GM06990 (cell line): ENCODE measurements at regions not wholly inside any gene's neighbourhood (a gene's known extent, or its start where the extent isn't known, plus 50 kb on each side); places are given as distances from the start of the nearest gene placed in this dataset.

Experiments used
- DNase-seq: peaks from one replicate; pipeline ENCODE4 v3.0.0-alpha.2; 2011; ENCODE audit not compliant: insufficient read length; ENCODE audit errors: extremely low read depth
- H3K27me3 ChIP-seq: replicated peaks from 2 replicates; pipeline ENCODE4 v1.6.0; 2011; ENCODE audit warnings: low read length; ENCODE audit not compliant: control insufficient read depth, insufficient read depth
- H3K36me3 ChIP-seq: 2 replicates; pipeline ENCODE4 v1.5.1; 2011; ENCODE audit warnings: low read length; ENCODE audit not compliant: control insufficient read depth, insufficient read depth
- H3K4me3 ChIP-seq: replicated peaks from 2 replicates; pipeline ENCODE4 v1.5.1; 2011; ENCODE audit warnings: low read depth, mild to moderate bottlenecking, control low read depth, low read length
- TF ChIP-seq, protein P1 (sequence below): IDR thresholded peaks from 2 replicates; pipeline ENCODE4 v1.5.1; 2011; ENCODE audit warnings: low read length, control low read depth, mild to moderate bottlenecking, inconsistent platforms; ENCODE audit not compliant: insufficient read depth, poor library complexity, severe bottlenecking

DNA sequence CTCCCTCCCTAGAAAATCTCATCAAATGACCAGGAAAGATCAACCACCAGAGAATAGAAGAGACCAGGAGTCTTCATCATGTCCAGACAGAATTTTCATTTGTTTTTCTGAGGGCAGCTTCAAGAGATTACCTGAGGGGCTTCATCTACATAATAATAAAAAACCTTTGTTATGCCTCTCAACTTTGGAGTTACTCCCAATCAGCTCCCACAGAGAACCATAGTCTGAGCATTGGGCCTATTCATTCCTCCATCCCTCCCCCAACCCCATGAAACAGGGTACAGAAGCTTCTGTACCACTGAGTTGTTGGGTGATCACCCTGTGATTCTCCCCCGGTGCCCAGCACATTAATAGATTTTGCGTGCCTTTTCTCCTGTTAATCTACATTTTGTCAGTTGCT is 53.3 kb upstream of the PRRC2C start:
- Histone ChIP-seq H3K27me3 (no peaks in the 10 kb centered on the region), H3K4me3 (no peak overlapping the region), H3K36me3 (no peaks in the 10 kb centered on the region)
- TF ChIP-seq, protein P1, sequence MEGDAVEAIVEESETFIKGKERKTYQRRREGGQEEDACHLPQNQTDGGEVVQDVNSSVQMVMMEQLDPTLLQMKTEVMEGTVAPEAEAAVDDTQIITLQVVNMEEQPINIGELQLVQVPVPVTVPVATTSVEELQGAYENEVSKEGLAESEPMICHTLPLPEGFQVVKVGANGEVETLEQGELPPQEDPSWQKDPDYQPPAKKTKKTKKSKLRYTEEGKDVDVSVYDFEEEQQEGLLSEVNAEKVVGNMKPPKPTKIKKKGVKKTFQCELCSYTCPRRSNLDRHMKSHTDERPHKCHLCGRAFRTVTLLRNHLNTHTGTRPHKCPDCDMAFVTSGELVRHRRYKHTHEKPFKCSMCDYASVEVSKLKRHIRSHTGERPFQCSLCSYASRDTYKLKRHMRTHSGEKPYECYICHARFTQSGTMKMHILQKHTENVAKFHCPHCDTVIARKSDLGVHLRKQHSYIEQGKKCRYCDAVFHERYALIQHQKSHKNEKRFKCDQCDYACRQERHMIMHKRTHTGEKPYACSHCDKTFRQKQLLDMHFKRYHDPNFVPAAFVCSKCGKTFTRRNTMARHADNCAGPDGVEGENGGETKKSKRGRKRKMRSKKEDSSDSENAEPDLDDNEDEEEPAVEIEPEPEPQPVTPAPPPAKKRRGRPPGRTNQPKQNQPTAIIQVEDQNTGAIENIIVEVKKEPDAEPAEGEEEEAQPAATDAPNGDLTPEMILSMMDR: no peak
- no peak for DNase-seq

DNA sequence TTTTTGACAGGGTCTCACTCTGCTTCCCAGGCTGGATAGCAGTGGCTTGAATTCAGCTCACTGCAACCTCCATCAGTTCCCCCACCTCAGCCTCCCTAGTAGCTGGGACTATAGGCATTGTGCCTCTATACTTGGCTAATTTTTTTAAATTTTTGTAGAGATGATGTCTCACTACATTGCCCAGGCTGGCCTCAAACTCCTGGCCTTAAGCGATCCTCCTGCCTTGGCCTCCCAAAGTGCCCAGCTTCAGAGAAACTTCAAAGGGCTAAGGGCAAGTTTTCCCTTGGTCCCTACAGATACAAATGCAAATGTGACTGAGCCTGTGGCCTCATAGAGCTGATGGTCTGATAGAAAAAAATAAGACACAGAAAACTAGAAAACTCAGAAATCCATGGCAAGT is 52.9 kb upstream of the PRRC2C start:
- TF ChIP-seq, protein P1: no peak
- H3K4me3 ChIP-seq: no peak overlapping the region
- no peak for DNase-seq

DNA sequence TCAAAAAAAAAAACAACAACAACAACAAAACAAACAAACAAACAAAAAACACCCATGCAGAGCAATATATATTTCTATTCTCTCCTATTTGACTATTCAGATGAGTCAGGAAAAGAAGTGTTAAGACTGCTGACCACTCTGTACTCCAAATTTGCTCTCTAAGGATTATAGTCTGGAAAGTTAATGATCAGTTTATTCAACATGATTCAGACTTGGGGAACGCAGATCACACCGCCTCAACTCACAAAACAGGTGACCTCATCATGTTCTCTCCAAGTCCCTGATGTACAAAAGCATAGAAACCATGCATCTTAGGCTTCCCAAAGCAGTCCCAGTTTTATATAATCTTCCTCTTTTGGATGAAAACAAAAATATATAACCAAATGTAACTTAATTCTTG is 51.9 kb upstream of the PRRC2C start:
- Histone ChIP-seq H3K4me3 (no peak overlapping the region), H3K27me3 (no peaks in the 10 kb centered on the region), H3K36me3 (no peaks in the 10 kb centered on the region)
- no peak for DNase-seq
- TF ChIP-seq, protein P1: no peak

More for the DNA sequence above, 52.9 kb upstream of the PRRC2C start:
- Histone ChIP-seq H3K27me3 (no peaks in the 10 kb centered on the region), H3K36me3 (no peaks in the 10 kb centered on the region)

DNA sequence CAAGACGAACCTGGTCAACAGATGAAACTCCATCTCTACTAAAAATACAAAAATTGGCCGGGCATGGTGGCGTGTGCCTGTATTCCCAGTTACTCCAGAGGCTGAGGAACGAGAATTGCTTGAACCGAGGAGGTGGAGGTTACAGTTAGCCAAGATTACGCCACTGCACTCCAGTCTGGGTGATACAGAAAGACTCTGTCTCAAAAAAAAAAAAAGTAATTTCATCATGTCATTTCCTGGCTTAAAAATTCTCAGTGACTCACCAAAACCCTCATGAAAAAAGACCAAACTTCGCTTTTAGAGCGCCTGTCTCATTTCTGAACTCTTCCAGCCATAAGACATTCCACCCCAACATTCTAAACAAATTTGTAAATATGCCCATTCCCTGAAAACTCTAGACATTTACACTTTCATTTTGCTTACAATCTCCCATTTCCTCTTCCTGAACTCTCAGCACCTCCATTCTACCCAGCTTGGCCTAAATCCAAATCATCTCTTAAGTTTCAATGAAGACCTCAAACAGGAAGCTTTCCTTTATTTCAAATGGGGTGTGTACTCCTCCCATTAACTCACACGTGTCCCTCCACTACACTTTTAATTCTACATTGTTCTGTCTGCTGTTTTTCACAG is 50.5 kb upstream of the PRRC2C start:
- H3K4me3 ChIP-seq: no peak overlapping the region
- TF ChIP-seq, protein P1: no peak
- H3K27me3 ChIP-seq: no peaks in the 10 kb centered on the region
- no peak for DNase-seq
- H3K36me3 ChIP-seq: no peaks in the 10 kb centered on the region
